Kidney epithelial cell (primary cell): ENCODE measurements at regions not wholly inside any gene's neighbourhood (a gene's known extent, or its start where the extent isn't known, plus 50 kb on each side); places are given as distances from the start of the nearest gene placed in this dataset.

Source experiments
- DNase-seq: peaks from one replicate; pipeline ENCODE4 v3.0.0-alpha.2; 2010; ENCODE audit warnings: low read depth
- H3K27me3 ChIP-seq: 2 replicates; pipeline ENCODE4 v1.6.0; 2011; ENCODE audit warnings: low read length; ENCODE audit not compliant: control insufficient read depth, insufficient read depth
- H3K36me3 ChIP-seq: 2 replicates; pipeline ENCODE4 v1.5.1; 2011; ENCODE audit warnings: low read length; ENCODE audit not compliant: control insufficient read depth, insufficient read depth
- H3K4me3 ChIP-seq: 2 replicates; pipeline ENCODE4 v1.5.1; 2011; ENCODE audit warnings: low read depth, mild to moderate bottlenecking, control low read depth, low read length
- TF ChIP-seq, protein P1 (sequence below): IDR thresholded peaks from 2 replicates; pipeline ENCODE4 v1.5.1; 2011; ENCODE audit warnings: mild to moderate bottlenecking, moderate library complexity, low read length, control low read depth, inconsistent platforms; ENCODE audit not compliant: insufficient read depth, poor library complexity, severe bottlenecking

DNA sequence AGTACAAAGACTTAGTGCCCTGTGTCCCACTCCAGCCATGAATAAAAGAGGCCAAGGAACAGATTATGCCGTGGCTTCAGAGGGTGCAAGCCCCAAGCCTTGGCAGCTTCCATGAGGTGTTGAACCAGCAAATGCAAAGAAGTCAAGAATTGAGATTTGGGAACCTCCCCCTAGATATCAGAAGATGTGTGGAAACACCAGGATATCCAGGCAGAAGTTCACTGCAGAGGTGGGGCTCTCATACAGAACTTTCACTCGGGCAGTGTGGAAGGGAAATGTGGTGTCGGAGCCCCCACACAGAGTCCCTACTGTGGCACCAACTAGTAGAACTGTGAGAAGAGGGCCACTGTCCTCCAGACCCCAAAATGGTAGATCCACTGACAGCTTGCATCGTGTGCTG lies 2421.4 kb downstream of the PCDH9 start:
- no peaks in the 10 kb centered on the region for H3K36me3 ChIP-seq
- H3K4me3 ChIP-seq = no peak overlapping the region
- DNase-seq = no peak
- no peaks in the 10 kb centered on the region for H3K27me3 ChIP-seq
- TF ChIP-seq, protein P1, sequence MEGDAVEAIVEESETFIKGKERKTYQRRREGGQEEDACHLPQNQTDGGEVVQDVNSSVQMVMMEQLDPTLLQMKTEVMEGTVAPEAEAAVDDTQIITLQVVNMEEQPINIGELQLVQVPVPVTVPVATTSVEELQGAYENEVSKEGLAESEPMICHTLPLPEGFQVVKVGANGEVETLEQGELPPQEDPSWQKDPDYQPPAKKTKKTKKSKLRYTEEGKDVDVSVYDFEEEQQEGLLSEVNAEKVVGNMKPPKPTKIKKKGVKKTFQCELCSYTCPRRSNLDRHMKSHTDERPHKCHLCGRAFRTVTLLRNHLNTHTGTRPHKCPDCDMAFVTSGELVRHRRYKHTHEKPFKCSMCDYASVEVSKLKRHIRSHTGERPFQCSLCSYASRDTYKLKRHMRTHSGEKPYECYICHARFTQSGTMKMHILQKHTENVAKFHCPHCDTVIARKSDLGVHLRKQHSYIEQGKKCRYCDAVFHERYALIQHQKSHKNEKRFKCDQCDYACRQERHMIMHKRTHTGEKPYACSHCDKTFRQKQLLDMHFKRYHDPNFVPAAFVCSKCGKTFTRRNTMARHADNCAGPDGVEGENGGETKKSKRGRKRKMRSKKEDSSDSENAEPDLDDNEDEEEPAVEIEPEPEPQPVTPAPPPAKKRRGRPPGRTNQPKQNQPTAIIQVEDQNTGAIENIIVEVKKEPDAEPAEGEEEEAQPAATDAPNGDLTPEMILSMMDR = no peak

DNA sequence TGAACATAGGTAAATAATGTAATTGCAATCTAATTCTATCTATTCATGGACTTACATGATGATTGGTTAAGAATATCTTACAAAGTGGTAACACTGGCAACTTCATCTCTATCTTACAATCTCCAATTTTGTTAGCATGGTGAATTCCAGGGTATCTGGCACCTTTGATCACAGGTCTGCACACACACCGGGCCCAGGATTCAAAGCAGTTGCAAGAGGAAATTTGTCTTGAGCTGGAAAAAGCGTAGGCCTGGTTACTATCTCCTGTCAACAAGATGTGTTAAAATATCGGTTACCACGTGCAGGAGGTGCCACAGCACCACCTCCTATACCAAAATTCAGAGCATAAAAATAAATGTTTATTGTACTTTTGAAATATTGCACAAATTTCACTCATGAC lies 2428.4 kb downstream of the PCDH9 start:
- H3K36me3 ChIP-seq = no peaks in the 10 kb centered on the region
- TF ChIP-seq, protein P1 = no peak
- no peak for DNase-seq
- no peaks in the 10 kb centered on the region for H3K27me3 ChIP-seq
- no peak overlapping the region for H3K4me3 ChIP-seq

DNA sequence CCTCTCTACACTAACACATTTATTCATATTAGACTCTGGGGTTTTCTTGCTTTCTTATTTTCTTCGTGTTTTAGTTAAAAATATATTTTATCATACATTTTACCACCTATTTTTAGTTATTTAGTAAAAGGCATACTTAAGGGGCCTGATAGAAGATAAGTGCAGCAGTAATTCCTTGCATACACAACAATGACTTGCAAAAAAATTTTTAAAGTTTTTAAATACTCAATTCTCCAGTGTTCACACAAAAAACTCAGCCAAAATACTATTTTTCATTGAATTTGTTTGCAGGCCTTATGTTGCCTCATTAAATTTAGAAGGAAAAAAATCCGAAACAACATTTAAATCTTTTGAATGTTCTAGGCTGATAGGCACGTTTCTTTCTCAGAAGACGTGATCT lies 2431.7 kb downstream of the PCDH9 start:
- DNase-seq = no peak
- TF ChIP-seq, protein P1 = no peak
- no peaks in the 10 kb centered on the region for H3K36me3 ChIP-seq
- H3K4me3 ChIP-seq = no peak overlapping the region
- H3K27me3 ChIP-seq = no peaks in the 10 kb centered on the region

DNA sequence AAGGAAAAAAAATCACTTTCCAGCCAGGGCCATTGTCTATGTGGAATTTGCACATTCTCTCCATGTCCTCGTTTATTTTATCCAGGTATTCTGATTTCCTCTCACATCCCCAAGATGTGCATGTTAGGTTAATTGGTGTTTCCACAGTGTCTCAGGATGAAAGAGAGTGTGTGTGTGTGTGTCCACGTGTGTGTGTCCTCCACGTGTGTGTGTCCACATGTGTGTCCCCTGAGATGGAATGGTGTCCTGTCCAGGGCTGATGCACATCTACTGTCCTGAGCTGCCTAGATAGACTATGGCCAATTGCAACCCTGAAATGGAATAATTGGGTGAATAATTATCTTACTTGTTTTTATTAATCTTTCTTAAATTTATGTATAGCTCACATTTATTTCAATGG lies 2436.5 kb downstream of the PCDH9 start:
- Histone ChIP-seq H3K27me3 (no peaks in the 10 kb centered on the region), H3K4me3 (no peak overlapping the region), H3K36me3 (no peaks in the 10 kb centered on the region)
- DNase-seq = no peak
- TF ChIP-seq, protein P1 = no peak

DNA sequence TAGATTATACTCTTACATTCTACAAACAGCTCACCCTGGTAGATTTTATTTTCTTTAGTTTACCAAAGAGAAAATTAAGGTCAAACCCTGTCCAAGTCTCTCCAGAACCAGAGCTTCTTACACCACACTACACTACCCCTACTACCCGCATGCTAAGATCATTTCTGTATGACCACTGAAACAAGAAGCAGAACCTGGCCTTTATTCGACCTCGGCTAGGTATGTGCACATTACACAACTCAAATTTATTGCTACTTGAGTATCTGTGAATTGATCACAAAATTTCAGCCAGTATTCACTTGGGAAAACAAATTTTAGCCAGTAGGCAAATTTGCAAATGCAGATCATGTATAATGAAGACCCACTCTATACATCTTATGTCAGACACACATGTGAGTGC lies 2437.0 kb downstream of the PCDH9 start:
- DNase-seq = no peak
- Histone ChIP-seq H3K27me3 (no peaks in the 10 kb centered on the region), H3K4me3 (no peak overlapping the region), H3K36me3 (no peaks in the 10 kb centered on the region)
- TF ChIP-seq, protein P1 = no peak

DNA sequence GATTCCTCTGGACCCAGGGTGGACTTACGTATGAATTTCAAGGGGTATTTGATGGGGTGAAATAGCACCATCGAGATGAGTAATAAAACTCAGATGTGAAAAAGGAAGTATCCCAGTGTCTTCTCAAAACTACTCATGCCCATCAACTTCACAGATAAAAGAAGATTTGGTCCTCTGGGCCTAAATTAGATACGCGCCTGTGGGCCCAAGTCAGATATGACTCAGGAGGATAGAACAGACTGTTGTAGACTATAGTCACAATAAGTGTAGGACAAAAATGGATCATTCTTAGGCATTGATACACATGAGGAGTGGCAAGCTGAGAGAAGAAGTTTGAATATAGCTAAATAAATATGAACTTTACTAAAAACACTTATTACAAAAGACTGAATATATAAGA lies 2438.8 kb downstream of the PCDH9 start:
- TF ChIP-seq, protein P1 = no peak
- no peak overlapping the region for H3K4me3 ChIP-seq
- H3K36me3 ChIP-seq = no peaks in the 10 kb centered on the region
- no peaks in the 10 kb centered on the region for H3K27me3 ChIP-seq
- no peak for DNase-seq
